Gastrocnemius medialis (tissue), 4 donors: ENCODE measurements at regions not wholly inside any gene's neighbourhood (a gene's known extent, or its start where the extent isn't known, plus 50 kb on each side); places are given as distances from the start of the nearest gene placed in this dataset.

Experiments used
- ATAC-seq, 2 donors: fragments of 150-250 bp; one replicate each; pipeline ENCODE4 v1.9.1; 2016
- DNase-seq, 2 donors: peaks; one replicate each; pipeline ENCODE4 v3.0.0-alpha.2; 2019
- H3K27ac ChIP-seq, 4 donors: fragments of 200-600 bp; sonication (generic); 1 replicate in 1 of 4; 2 replicates in 3 of 4; pipeline ENCODE4 v1.5.1; 2016 to 2018; ENCODE audit warnings: mild to moderate bottlenecking in 2 of 4, moderate library complexity in 1 of 4
- H3K27me3 ChIP-seq, 3 donors: fragments of 200-600 bp; sonication (generic) in 2 of 3; 1 replicate in 1 of 3; 2 replicates in 2 of 3; pipeline versions ENCODE4 v1.5.1 to v1.6.0; 2016 to 2019; ENCODE audit warnings: mild to moderate bottlenecking in 1 of 3, moderate library complexity in 1 of 3
- H3K36me3 ChIP-seq, 2 donors: fragments of 200-600 bp; sonication (generic) in 1 of 2; one replicate each; pipeline ENCODE4 v1.5.1; 2017 to 2018
- H3K4me1 ChIP-seq, 2 donors: fragments of 200-600 bp; sonication (generic) in 1 of 2; one replicate each; pipeline ENCODE4 v1.5.1; 2016 to 2017; ENCODE audit warnings: mild to moderate bottlenecking in 2 of 2
- H3K4me3 ChIP-seq, 4 donors: fragments of 200-600 bp; sonication (generic) in 3 of 4; 1 replicate in 1 of 4; 2 replicates in 3 of 4; pipeline ENCODE4 v1.5.1; 2016 to 2019; ENCODE audit warnings: mild to moderate bottlenecking in 2 of 4
- H3K9me3 ChIP-seq, 3 donors: fragments of 200-600 bp; sonication (generic) in 2 of 3; 1 replicate in 1 of 3; 2 replicates in 2 of 3; pipeline ENCODE4 v1.5.1; 2016 to 2019
- CTCF ChIP-seq, 5 experiments: fragments of 450-650 bp in 3 of 5; fragments of 200-600 bp in 2 of 5; sonication (generic) in 2 of 5; IDR thresholded peaks in 4 of 5; conservative IDR thresholded peaks in 1 of 5; 1 replicate in 4 of 5; 2 replicates in 1 of 5; pipeline ENCODE4 v1.5.1; 2016 to 2019; ENCODE audit warnings: antibody characterized with exemption in 5 of 5, mild to moderate bottlenecking in 3 of 5, moderate library complexity in 3 of 5
- POLR2A ChIP-seq, 2 donors: fragments of 450-650 bp; IDR thresholded peaks; one replicate each; pipeline ENCODE4 v1.6.1; 2017; ENCODE audit warnings: antibody characterized with exemption in 2 of 2, mild to moderate bottlenecking in 2 of 2, moderate library complexity in 2 of 2
- in situ Hi-C, 4 donors: fragments of 200-750 bp; cut with MboI; loops; one replicate each; pipeline versions ENCODE4 v1.15.0 to v1.8.0; 2017; ENCODE audit warnings: low sequenced_read_pairs in 4 of 4
- intact Hi-C: fragments of 100-400 bp; cut with DNase I; formaldehyde crosslinking; loops from one replicate; pipeline ENCODE4 v1.15.1; 2023; ENCODE audit warnings: low total_unique reads

- H3K4me3 ChIP-seq: no peak overlapping the region
- H3K27ac ChIP-seq: no peak overlapping the region
- peaks cover 4% of the 10 kb centered on the region in 2 donors for H3K4me1 ChIP-seq
- intact Hi-C loops: no loop called here
- no peaks in the 10 kb centered on the region for H3K9me3 ChIP-seq
- no peaks in the 10 kb centered on the region for H3K36me3 ChIP-seq
- no peak for TF ChIP-seq POLR2A (IDR thresholded peaks at IDR 0.05)
- no peak for TF ChIP-seq CTCF (IDR thresholded peaks at IDR 0.05 in 4 of 5, conservative IDR thresholded peaks at IDR 0.05 in 1 of 5)
- in situ Hi-C loops: no loop called here
- H3K27me3 ChIP-seq: no peaks in the 10 kb centered on the region
- DNase-seq (no peak), ATAC-seq (no peak)
Observed at GRCh38 chr4:17230727-17231126, 281.2 kb downstream of the QDPR start.

- no peaks in the 10 kb centered on the region for H3K36me3 ChIP-seq
- no peaks in the 10 kb centered on the region for H3K4me1 ChIP-seq
- DNase-seq (no peak), ATAC-seq (no peak)
- intact Hi-C loops: no loop called here
- H3K27ac ChIP-seq: no peak overlapping the region
- no peak overlapping the region for H3K4me3 ChIP-seq
- TF ChIP-seq CTCF (IDR thresholded peaks at IDR 0.05 in 4 of 5, conservative IDR thresholded peaks at IDR 0.05 in 1 of 5): no peak
- TF ChIP-seq POLR2A (IDR thresholded peaks at IDR 0.05): no peak
- H3K9me3 ChIP-seq: no peaks in the 10 kb centered on the region
- in situ Hi-C loops: no loop called here
- no peaks in the 10 kb centered on the region for H3K27me3 ChIP-seq
Observed at GRCh38 chr4:17220816-17221215, 291.1 kb downstream of the QDPR start.

GRCh38 chr4:17218786-17219185, 293.1 kb downstream of the QDPR start:
- intact Hi-C loops: no loop called here
- DNase-seq (no peak), ATAC-seq (no peak)
- in situ Hi-C loops: no loop called here
- H3K27me3 ChIP-seq: no peaks in the 10 kb centered on the region
- no peaks in the 10 kb centered on the region for H3K36me3 ChIP-seq
- TF ChIP-seq CTCF (IDR thresholded peaks at IDR 0.05 in 4 of 5, conservative IDR thresholded peaks at IDR 0.05 in 1 of 5) (no peak), POLR2A (IDR thresholded peaks at IDR 0.05) (no peak)
- H3K9me3 ChIP-seq: no peaks in the 10 kb centered on the region
- no peak overlapping the region for H3K27ac ChIP-seq
- no peak overlapping the region for H3K4me3 ChIP-seq
- H3K4me1 ChIP-seq: no peaks in the 10 kb centered on the region

- H3K27ac ChIP-seq: no peak overlapping the region
- H3K36me3 ChIP-seq: no peaks in the 10 kb centered on the region
- H3K4me3 ChIP-seq: no peak overlapping the region
- DNase-seq (no peak), ATAC-seq (no peak)
- in situ Hi-C loops: no loop called here
- intact Hi-C loops: no loop called here
- no peaks in the 10 kb centered on the region for H3K4me1 ChIP-seq
- no peaks in the 10 kb centered on the region for H3K9me3 ChIP-seq
- TF ChIP-seq CTCF (IDR thresholded peaks at IDR 0.05 in 4 of 5, conservative IDR thresholded peaks at IDR 0.05 in 1 of 5) (no peak), POLR2A (IDR thresholded peaks at IDR 0.05) (no peak)
- no peaks in the 10 kb centered on the region for H3K27me3 ChIP-seq
Observed at GRCh38 chr4:17206829-17207801, 304.8 kb downstream of the QDPR start.
